GM12878 (cell line): ENCODE measurements at regions not wholly inside any gene's neighbourhood (a gene's known extent, or its start where the extent isn't known, plus 50 kb on each side); places are given as distances from the start of the nearest gene placed in this dataset.

ENCODE experiments used
- ATF7 ChIP-seq: fragments of 450-650 bp; IDR thresholded peaks from 2 replicates; pipeline ENCODE4 v1.6.1; 2016; ENCODE audit warnings: low read depth, mild to moderate bottlenecking
- BHLHE40 ChIP-seq, 2 experiments: fragments of 450-650 bp in 1 of 2; IDR thresholded peaks; 2 replicates each; pipeline ENCODE4 v1.6.1; 2011 to 2017; ENCODE audit warnings: low read depth in 2 of 2, borderline replicate concordance in 1 of 2, improper control_type of control experiment in 1 of 2, low read length in 1 of 2, mild to moderate bottlenecking in 1 of 2
- CHD2 ChIP-seq: IDR thresholded peaks from 2 replicates; pipeline ENCODE4 v1.6.1; 2011; ENCODE audit warnings: low read depth, low read length, improper control_type of control experiment, borderline replicate concordance
- ESRRA ChIP-seq: IDR thresholded peaks from 2 replicates; pipeline ENCODE4 v1.6.1; 2012; ENCODE audit warnings: mild to moderate bottlenecking, low read length, improper control_type of control experiment
- FOXM1 ChIP-seq: IDR thresholded peaks from 2 replicates; pipeline ENCODE4 v1.6.1; 2012; ENCODE audit warnings: low read depth, mild to moderate bottlenecking, inconsistent platforms, low read length, moderate library complexity
- NBN ChIP-seq: fragments of 450-650 bp; IDR thresholded peaks from 2 replicates; pipeline ENCODE4 v1.6.1; 2016
- NR2C2 ChIP-seq: IDR thresholded peaks from 2 replicates; pipeline ENCODE4 v1.6.1; 2011; ENCODE audit warnings: borderline replicate concordance, low read depth; ENCODE audit not compliant: control insufficient read depth, insufficient read length
- POLR2A ChIP-seq: IDR thresholded peaks from 2 replicates; pipeline ENCODE4 v1.6.1; 2011; ENCODE audit warnings: low read depth, mild to moderate bottlenecking, low read length
- POLR2AphosphoS5 ChIP-seq: IDR thresholded peaks from 2 replicates; pipeline ENCODE4 v1.6.1; 2011; ENCODE audit warnings: mild to moderate bottlenecking, low read length, inconsistent platforms
- SIN3A ChIP-seq: IDR thresholded peaks from 2 replicates; pipeline ENCODE4 v1.6.1; 2012; ENCODE audit warnings: low read depth, low read length, improper control_type of control experiment
- ZSCAN29 ChIP-seq: fragments of 450-650 bp; IDR thresholded peaks from 2 replicates; pipeline ENCODE4 v1.6.1; 2017; ENCODE audit warnings: mild to moderate bottlenecking, moderate library complexity
- TF ChIP-seq, protein P1 (sequence below): fragments of 450-650 bp; IDR thresholded peaks from 2 replicates; pipeline ENCODE4 v1.6.1; 2018; ENCODE audit warnings: mild to moderate bottlenecking, low read depth, moderate library complexity; ENCODE audit not compliant: partially characterized antibody
- TF ChIP-seq, protein P2 (sequence below): IDR thresholded peaks from 2 replicates; pipeline ENCODE4 v1.6.1; 2012; ENCODE audit warnings: mild to moderate bottlenecking, low read depth, low read length
- TF ChIP-seq, protein P3 (sequence below), 3 experiments: IDR thresholded peaks in 2 of 3; conservative IDR thresholded peaks in 1 of 3; 2 replicates each; pipeline ENCODE4 v1.5.1; 2011; ENCODE audit warnings: low read depth in 3 of 3, low read length in 3 of 3, mild to moderate bottlenecking in 3 of 3, control low read depth in 2 of 3, moderate library complexity in 2 of 3, inconsistent platforms in 1 of 3, mixed read lengths in 1 of 3; ENCODE audit not compliant: control insufficient read depth in 2 of 3, insufficient read depth in 1 of 3; ENCODE audit errors: extremely low read depth in 1 of 3

DNA sequence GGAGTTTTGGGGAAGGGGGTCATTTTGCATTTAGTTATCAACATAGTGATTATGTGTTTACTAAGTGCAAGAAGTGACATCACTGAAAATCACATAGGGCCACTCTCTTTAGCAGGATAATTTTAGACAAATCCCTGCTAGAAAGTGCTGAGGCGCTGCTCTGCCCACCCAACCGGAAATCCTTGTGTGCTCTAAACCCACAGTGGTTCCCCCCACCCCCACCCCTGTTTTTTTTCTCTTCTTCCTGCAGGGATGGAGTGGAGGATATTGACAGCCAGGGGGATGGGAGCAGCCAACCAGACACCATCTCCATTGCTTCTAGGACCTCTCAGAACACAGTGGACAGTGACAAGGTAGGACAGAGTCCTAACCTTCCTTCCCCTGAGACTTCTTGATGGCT lies 234.2 kb upstream of the UMPS start:
- TF ChIP-seq SIN3A = no peak
- TF ChIP-seq ATF7 = no peak
- TF ChIP-seq, protein P1, sequence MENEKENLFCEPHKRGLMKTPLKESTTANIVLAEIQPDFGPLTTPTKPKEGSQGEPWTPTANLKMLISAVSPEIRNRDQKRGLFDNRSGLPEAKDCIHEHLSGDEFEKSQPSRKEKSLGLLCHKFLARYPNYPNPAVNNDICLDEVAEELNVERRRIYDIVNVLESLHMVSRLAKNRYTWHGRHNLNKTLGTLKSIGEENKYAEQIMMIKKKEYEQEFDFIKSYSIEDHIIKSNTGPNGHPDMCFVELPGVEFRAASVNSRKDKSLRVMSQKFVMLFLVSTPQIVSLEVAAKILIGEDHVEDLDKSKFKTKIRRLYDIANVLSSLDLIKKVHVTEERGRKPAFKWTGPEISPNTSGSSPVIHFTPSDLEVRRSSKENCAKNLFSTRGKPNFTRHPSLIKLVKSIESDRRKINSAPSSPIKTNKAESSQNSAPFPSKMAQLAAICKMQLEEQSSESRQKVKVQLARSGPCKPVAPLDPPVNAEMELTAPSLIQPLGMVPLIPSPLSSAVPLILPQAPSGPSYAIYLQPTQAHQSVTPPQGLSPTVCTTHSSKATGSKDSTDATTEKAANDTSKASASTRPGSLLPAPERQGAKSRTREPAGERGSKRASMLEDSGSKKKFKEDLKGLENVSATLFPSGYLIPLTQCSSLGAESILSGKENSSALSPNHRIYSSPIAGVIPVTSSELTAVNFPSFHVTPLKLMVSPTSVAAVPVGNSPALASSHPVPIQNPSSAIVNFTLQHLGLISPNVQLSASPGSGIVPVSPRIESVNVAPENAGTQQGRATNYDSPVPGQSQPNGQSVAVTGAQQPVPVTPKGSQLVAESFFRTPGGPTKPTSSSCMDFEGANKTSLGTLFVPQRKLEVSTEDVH = no peak
- no peak for TF ChIP-seq CHD2
- TF ChIP-seq, protein P2, sequence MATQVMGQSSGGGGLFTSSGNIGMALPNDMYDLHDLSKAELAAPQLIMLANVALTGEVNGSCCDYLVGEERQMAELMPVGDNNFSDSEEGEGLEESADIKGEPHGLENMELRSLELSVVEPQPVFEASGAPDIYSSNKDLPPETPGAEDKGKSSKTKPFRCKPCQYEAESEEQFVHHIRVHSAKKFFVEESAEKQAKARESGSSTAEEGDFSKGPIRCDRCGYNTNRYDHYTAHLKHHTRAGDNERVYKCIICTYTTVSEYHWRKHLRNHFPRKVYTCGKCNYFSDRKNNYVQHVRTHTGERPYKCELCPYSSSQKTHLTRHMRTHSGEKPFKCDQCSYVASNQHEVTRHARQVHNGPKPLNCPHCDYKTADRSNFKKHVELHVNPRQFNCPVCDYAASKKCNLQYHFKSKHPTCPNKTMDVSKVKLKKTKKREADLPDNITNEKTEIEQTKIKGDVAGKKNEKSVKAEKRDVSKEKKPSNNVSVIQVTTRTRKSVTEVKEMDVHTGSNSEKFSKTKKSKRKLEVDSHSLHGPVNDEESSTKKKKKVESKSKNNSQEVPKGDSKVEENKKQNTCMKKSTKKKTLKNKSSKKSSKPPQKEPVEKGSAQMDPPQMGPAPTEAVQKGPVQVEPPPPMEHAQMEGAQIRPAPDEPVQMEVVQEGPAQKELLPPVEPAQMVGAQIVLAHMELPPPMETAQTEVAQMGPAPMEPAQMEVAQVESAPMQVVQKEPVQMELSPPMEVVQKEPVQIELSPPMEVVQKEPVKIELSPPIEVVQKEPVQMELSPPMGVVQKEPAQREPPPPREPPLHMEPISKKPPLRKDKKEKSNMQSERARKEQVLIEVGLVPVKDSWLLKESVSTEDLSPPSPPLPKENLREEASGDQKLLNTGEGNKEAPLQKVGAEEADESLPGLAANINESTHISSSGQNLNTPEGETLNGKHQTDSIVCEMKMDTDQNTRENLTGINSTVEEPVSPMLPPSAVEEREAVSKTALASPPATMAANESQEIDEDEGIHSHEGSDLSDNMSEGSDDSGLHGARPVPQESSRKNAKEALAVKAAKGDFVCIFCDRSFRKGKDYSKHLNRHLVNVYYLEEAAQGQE = no peak
- TF ChIP-seq BHLHE40 (IDR thresholded peaks at IDR 0.05; ENCODE audit: borderline replicate concordance in 1 of 2, low read depth in 2 of 2, low read length in 1 of 2) = no peak
- TF ChIP-seq, protein P3, sequence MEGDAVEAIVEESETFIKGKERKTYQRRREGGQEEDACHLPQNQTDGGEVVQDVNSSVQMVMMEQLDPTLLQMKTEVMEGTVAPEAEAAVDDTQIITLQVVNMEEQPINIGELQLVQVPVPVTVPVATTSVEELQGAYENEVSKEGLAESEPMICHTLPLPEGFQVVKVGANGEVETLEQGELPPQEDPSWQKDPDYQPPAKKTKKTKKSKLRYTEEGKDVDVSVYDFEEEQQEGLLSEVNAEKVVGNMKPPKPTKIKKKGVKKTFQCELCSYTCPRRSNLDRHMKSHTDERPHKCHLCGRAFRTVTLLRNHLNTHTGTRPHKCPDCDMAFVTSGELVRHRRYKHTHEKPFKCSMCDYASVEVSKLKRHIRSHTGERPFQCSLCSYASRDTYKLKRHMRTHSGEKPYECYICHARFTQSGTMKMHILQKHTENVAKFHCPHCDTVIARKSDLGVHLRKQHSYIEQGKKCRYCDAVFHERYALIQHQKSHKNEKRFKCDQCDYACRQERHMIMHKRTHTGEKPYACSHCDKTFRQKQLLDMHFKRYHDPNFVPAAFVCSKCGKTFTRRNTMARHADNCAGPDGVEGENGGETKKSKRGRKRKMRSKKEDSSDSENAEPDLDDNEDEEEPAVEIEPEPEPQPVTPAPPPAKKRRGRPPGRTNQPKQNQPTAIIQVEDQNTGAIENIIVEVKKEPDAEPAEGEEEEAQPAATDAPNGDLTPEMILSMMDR (IDR thresholded peaks at IDR 0.05 in 2 of 3, conservative IDR thresholded peaks at IDR 0.05 in 1 of 3; ENCODE audit: control insufficient read depth in 2 of 3, extremely low read depth in 1 of 3, insufficient read depth in 1 of 3, low read depth in 3 of 3, low read length in 3 of 3) = no peak
- no peak for TF ChIP-seq NBN
- no peak for TF ChIP-seq ZSCAN29
- TF ChIP-seq ESRRA = no peak
- no peak for TF ChIP-seq FOXM1
- no peak for TF ChIP-seq NR2C2
- TF ChIP-seq POLR2AphosphoS5 = no peak
- TF ChIP-seq POLR2A = no peak
